PFSK-1 (cell line): ENCODE measurements at regions not wholly inside any gene's neighbourhood (a gene's known extent, or its start where the extent isn't known, plus 50 kb on each side); places are given as distances from the start of the nearest gene placed in this dataset.

Experiments
- FOXP2 ChIP-seq: optimal IDR thresholded peaks from 2 replicates; pipeline ENCODE3; 2011; ENCODE audit warnings: borderline replicate concordance, control low read depth, inconsistent platforms; ENCODE audit not compliant: insufficient read depth; ENCODE audit errors: extremely low read length, extremely low read depth
- POLR2AphosphoS5 ChIP-seq: IDR thresholded peaks from 2 replicates; pipeline ENCODE4 v1.6.1; 2012; ENCODE audit warnings: low read depth, mild to moderate bottlenecking, control low read depth, low read length, moderate library complexity
- REST ChIP-seq, 2 experiments: IDR thresholded peaks; 2 replicates each; pipeline versions ENCODE4 v1.6.1 to v1.8.0; 2011 to 2012; ENCODE audit warnings: low read depth in 2 of 2, low read length in 2 of 2, control low read depth in 1 of 2, inconsistent platforms in 1 of 2, mild to moderate bottlenecking in 1 of 2, moderate library complexity in 1 of 2; ENCODE audit not compliant: insufficient read depth in 1 of 2
- SIN3A ChIP-seq: IDR thresholded peaks from 2 replicates; pipeline ENCODE4 v1.6.1; 2012; ENCODE audit warnings: mild to moderate bottlenecking, low read length, moderate library complexity, borderline replicate concordance; ENCODE audit not compliant: insufficient read depth
- TAF1 ChIP-seq: IDR thresholded peaks from 2 replicates; pipeline ENCODE4 v1.6.1; 2012; ENCODE audit warnings: low read length, control low read depth, borderline replicate concordance; ENCODE audit not compliant: insufficient read depth

GRCh38 chr9:3656224-3656623 lies 130.4 kb upstream of the RFX3 start:
- TF ChIP-seq SIN3A (no peak), TAF1 (no peak), REST (IDR thresholded peaks at IDR 0.05; ENCODE audit: insufficient read depth in 1 of 2, low read depth in 2 of 2, low read length in 2 of 2) (no peak), POLR2AphosphoS5 (no peak), FOXP2 (no peak)

GRCh38 chr9:3650994-3651622 lies 125.3 kb upstream of the RFX3 start:
- no peak for TF ChIP-seq SIN3A
- no peak for TF ChIP-seq POLR2AphosphoS5
- TF ChIP-seq TAF1: no peak
- TF ChIP-seq FOXP2: no peak
- TF ChIP-seq REST (IDR thresholded peaks at IDR 0.05; ENCODE audit: insufficient read depth in 1 of 2, low read depth in 2 of 2, low read length in 2 of 2): no peak

- TF ChIP-seq REST (IDR thresholded peaks at IDR 0.05; ENCODE audit: insufficient read depth in 1 of 2, low read depth in 2 of 2, low read length in 2 of 2): no peak
- TF ChIP-seq TAF1: no peak
- TF ChIP-seq SIN3A: no peak
- no peak for TF ChIP-seq POLR2AphosphoS5
- no peak for TF ChIP-seq FOXP2
These were observed 123.0 kb upstream of the RFX3 start for GRCh38 chr9:3648722-3649246.

- TF ChIP-seq REST (IDR thresholded peaks at IDR 0.05; ENCODE audit: insufficient read depth in 1 of 2, low read depth in 2 of 2, low read length in 2 of 2): no peak
- no peak for TF ChIP-seq POLR2AphosphoS5
These were observed 122.5 kb upstream of the RFX3 start for GRCh38 chr9:3648266-3648665.

GRCh38 chr9:3647652-3648051 lies 121.9 kb upstream of the RFX3 start:
- TF ChIP-seq FOXP2: no peak
- no peak for TF ChIP-seq TAF1
- no peak for TF ChIP-seq POLR2AphosphoS5
- TF ChIP-seq REST (IDR thresholded peaks at IDR 0.05; ENCODE audit: insufficient read depth in 1 of 2, low read depth in 2 of 2, low read length in 2 of 2): no peak
- TF ChIP-seq SIN3A: no peak
